PC-9 (cell line): ENCODE measurements at regions not wholly inside any gene's neighbourhood (a gene's known extent, or its start where the extent isn't known, plus 50 kb on each side); places are given as distances from the start of the nearest gene placed in this dataset.

Experiments used
- BruUV-seq: library from RNA; stranded (reverse); fragments of 400-500 nt; replicated peaks from 2 replicates; lab custom pipeline; 2021; lab: Mats Ljungman, UMichigan
- CTCF ChIA-PET: fragments of 300-600 bp; sonication (Branson Sonifier 250); formaldehyde crosslinking; loops from one replicate; lab custom pipeline; 2022; ENCODE audit warnings: antibody characterized with exemption; lab: Charles Lee
- POLR2A ChIA-PET: fragments of 300-600 bp; sonication (Branson Sonifier 250); formaldehyde crosslinking; loops from one replicate; lab custom pipeline; 2022; ENCODE audit warnings: antibody characterized with exemption; ENCODE audit not compliant: unreplicated experiment; lab: Charles Lee
- DNase-seq, 2 experiments: peaks; one replicate each; pipeline versions ENCODE4 v3.0.0 to v3.0.0-alpha.2; 2015 to 2022; ENCODE audit warnings: mixed read lengths in 1 of 2
- H2AFZ ChIP-seq: fragments of 200-600 bp; sonication (generic); 2 replicates; pipeline ENCODE4 v1.8.1; 2017; ENCODE audit warnings: antibody characterized with exemption
- H3F3A ChIP-seq: fragments of 200-600 bp; sonication (generic); 2 replicates; pipeline ENCODE4 v1.8.1; 2017; ENCODE audit warnings: antibody characterized with exemption, mild to moderate bottlenecking, low read depth; ENCODE audit not compliant: insufficient read depth
- H3K27ac ChIP-seq: fragments of 200-600 bp; sonication (generic); 2 replicates; pipeline ENCODE4 v1.6.1; 2016; ENCODE audit warnings: mixed run types
- H3K27me3 ChIP-seq: fragments of 200-600 bp; sonication (generic); 2 replicates; pipeline ENCODE4 v1.6.1; 2016; ENCODE audit warnings: low read depth, mixed run types; ENCODE audit not compliant: insufficient read depth
- H3K36me3 ChIP-seq: fragments of 200-600 bp; sonication (generic); 2 replicates; pipeline ENCODE4 v1.6.1; 2016; ENCODE audit warnings: low read depth, mixed run types
- H3K4me1 ChIP-seq: fragments of 200-600 bp; sonication (generic); replicated peaks from 2 replicates; pipeline ENCODE4 v1.6.1; 2016; ENCODE audit warnings: mixed run types; ENCODE audit not compliant: insufficient read depth
- H3K4me2 ChIP-seq: fragments of 200-600 bp; sonication (generic); 2 replicates; pipeline ENCODE4 v1.6.1; 2017; ENCODE audit warnings: mixed run types
- H3K4me3 ChIP-seq: fragments of 200-600 bp; sonication (generic); 2 replicates; pipeline ENCODE4 v1.6.1; 2016; ENCODE audit warnings: mixed run types
- H3K79me2 ChIP-seq: fragments of 200-600 bp; sonication (generic); 2 replicates; pipeline ENCODE4 v1.6.1; 2017; ENCODE audit warnings: low read depth, mixed run types
- H3K9me2 ChIP-seq: fragments of 200-600 bp; sonication (generic); 2 replicates; pipeline ENCODE4 v1.8.1; 2017; ENCODE audit warnings: mild to moderate bottlenecking; ENCODE audit not compliant: insufficient read depth
- H3K9me3 ChIP-seq: fragments of 200-600 bp; sonication (generic); 2 replicates; pipeline ENCODE4 v1.8.1; 2016; ENCODE audit warnings: low read depth; ENCODE audit not compliant: insufficient read depth
- H4K20me1 ChIP-seq: fragments of 200-600 bp; sonication (generic); 2 replicates; pipeline ENCODE4 v1.8.1; 2017; ENCODE audit not compliant: insufficient read depth
- EZH2 ChIP-seq: fragments of 200-600 bp; sonication (generic); IDR thresholded peaks from 2 replicates; pipeline ENCODE4 v1.8.0; 2017; ENCODE audit warnings: antibody characterized with exemption, low read depth
- intact Hi-C: fragments of 100-400 bp; cut with micrococcal nuclease; formaldehyde crosslinking; loops from one replicate; pipeline ENCODE4 v1.10.0; 2022; ENCODE audit not compliant: unreplicated experiment
- TF ChIP-seq, protein P1 (sequence below): fragments of 200-600 bp; sonication (generic); conservative IDR thresholded peaks from 2 replicates; pipeline ENCODE4 v1.6.1; 2017; ENCODE audit warnings: mixed run types, antibody characterized with exemption, mild to moderate bottlenecking, moderate library complexity

GRCh38 chr2:200221055-200221955 is 85.2 kb upstream of the SPATS2L start:
- H3K79me2 ChIP-seq = no peaks in the 10 kb centered on the region
- ChIA-PET POLR2A (no interaction called here), CTCF (no interaction called here)
- BruUV-seq = no TSS peak
- H3K9me3 ChIP-seq = no peaks in the 10 kb centered on the region
- intact Hi-C loops = no loop called here
- DNase-seq = no peak
- H3K4me1 ChIP-seq = peaks cover 10% of the 10 kb centered on the region
- H3K9me2 ChIP-seq = no peaks in the 10 kb centered on the region
- H2AFZ ChIP-seq = no peak overlapping the region
- H3K27me3 ChIP-seq = no peaks in the 10 kb centered on the region
- H3K4me3 ChIP-seq = no peak overlapping the region
- H3K27ac ChIP-seq = no peak overlapping the region
- no peaks in the 10 kb centered on the region for H3K36me3 ChIP-seq
- TF ChIP-seq, protein P1, sequence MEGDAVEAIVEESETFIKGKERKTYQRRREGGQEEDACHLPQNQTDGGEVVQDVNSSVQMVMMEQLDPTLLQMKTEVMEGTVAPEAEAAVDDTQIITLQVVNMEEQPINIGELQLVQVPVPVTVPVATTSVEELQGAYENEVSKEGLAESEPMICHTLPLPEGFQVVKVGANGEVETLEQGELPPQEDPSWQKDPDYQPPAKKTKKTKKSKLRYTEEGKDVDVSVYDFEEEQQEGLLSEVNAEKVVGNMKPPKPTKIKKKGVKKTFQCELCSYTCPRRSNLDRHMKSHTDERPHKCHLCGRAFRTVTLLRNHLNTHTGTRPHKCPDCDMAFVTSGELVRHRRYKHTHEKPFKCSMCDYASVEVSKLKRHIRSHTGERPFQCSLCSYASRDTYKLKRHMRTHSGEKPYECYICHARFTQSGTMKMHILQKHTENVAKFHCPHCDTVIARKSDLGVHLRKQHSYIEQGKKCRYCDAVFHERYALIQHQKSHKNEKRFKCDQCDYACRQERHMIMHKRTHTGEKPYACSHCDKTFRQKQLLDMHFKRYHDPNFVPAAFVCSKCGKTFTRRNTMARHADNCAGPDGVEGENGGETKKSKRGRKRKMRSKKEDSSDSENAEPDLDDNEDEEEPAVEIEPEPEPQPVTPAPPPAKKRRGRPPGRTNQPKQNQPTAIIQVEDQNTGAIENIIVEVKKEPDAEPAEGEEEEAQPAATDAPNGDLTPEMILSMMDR = no peak
- no peak for TF ChIP-seq EZH2
- no peak overlapping the region for H3K4me2 ChIP-seq
- H4K20me1 ChIP-seq = no peaks in the 10 kb centered on the region
- 0 out of 2 replicates have a peak, but pooled peaks cover 4% of the 10 kb centered on the region for H3F3A ChIP-seq

DNA sequence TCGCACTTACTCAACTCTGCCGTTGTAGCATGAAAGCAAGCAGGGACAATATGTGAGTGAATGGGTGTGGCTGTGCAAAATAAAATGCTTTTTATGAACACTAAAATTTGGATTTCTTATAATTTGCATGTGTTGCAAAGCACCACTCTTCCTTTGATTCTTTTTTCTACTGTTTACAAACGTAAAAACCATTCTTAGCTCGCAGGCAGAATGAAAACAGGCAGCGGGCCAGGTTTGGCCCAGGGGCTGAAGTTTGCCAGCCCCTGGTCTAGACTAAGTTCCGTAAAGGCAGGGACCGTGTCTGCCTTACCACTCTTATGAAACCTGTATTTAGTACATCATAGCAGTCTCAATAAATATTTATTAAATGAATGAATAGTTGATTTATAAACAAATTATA is 83.7 kb upstream of the SPATS2L start:
- DNase-seq = no peak
- CTCF ChIA-PET = no interaction called here
- intact Hi-C loops = no loop called here
- no peaks in the 10 kb centered on the region for H3K36me3 ChIP-seq
- POLR2A ChIA-PET = no interaction called here
- H4K20me1 ChIP-seq = no peaks in the 10 kb centered on the region
- H3K79me2 ChIP-seq = no peaks in the 10 kb centered on the region
- TF ChIP-seq, protein P1 = no peak
- TF ChIP-seq EZH2 = no peak
- H3K27ac ChIP-seq = no peak overlapping the region
- BruUV-seq = no TSS peak
- no peaks in the 10 kb centered on the region for H3K27me3 ChIP-seq
- no peak overlapping the region for H3K4me2 ChIP-seq
- no peaks in the 10 kb centered on the region for H3K9me3 ChIP-seq
- no peak overlapping the region for H3K4me3 ChIP-seq
- no peak overlapping the region for H2AFZ ChIP-seq
- H3K4me1 ChIP-seq = peaks cover 10% of the 10 kb centered on the region
- 0 out of 2 replicates have a peak, but pooled peaks cover 4% of the 10 kb centered on the region for H3F3A ChIP-seq
- H3K9me2 ChIP-seq = no peaks in the 10 kb centered on the region

GRCh38 chr2:200223205-200223784 is 83.2 kb upstream of the SPATS2L start:
- Histone ChIP-seq H3K9me3 (no peaks in the 10 kb centered on the region), H3F3A (0 out of 2 replicates have a peak, but pooled peaks cover 4% of the 10 kb centered on the region), H2AFZ (no peak overlapping the region), H3K9me2 (no peaks in the 10 kb centered on the region), H3K27ac (no peak overlapping the region), H4K20me1 (no peaks in the 10 kb centered on the region), H3K79me2 (no peaks in the 10 kb centered on the region), H3K4me1 (peaks cover 10% of the 10 kb centered on the region), H3K27me3 (no peaks in the 10 kb centered on the region), H3K4me2 (no peak overlapping the region), H3K36me3 (no peaks in the 10 kb centered on the region), H3K4me3 (no peak overlapping the region)
- ChIA-PET CTCF (no interaction called here), POLR2A (no interaction called here)
- DNase-seq = no peak
- no TSS peak for BruUV-seq
- intact Hi-C loops = no loop called here
- TF ChIP-seq EZH2 = no peak
- TF ChIP-seq, protein P1 = no peak
